ENCODE measurements at regions not wholly inside any gene's neighbourhood (a gene's known extent, or its start where the extent isn't known, plus 50 kb on each side); places are given as distances from the start of the nearest gene placed in this dataset.

GRCh38 chr20:54736421-54736820 lies 261.0 kb downstream of the DOK5 start:
- no peak for DNase-seq
- no peaks in the 10 kb centered on the region for H3K79me2 ChIP-seq (ENCODE audit: insufficient read depth, low read length)
- no peak overlapping the region for H2AK5ac ChIP-seq (ENCODE audit: insufficient read length, low read length)
- H2AFZ ChIP-seq (ENCODE audit: low read length): no peak overlapping the region
- Mint-ChIP-seq H3K36me3 (ENCODE audit: insufficient read depth in 1 of 3, low read depth in 3 of 3) (no peaks in the 10 kb centered on the region), H3K4me1 (peaks cover 0 to 7% of the 10 kb centered on the region in 2 experiments; a peak in 2 of 4 replicates), H3K27me3 (ENCODE audit: low read depth) (no peaks in the 10 kb centered on the region), H3K9me3 (no peaks in the 10 kb centered on the region), H3K27ac (no peak overlapping the region), H3K4me3 (no peak overlapping the region)
- no peaks in the 10 kb centered on the region for H4K20me1 ChIP-seq (ENCODE audit: control insufficient read depth, insufficient read depth, insufficient read length)
- no peaks in the 10 kb centered on the region for H3K23me2 ChIP-seq (ENCODE audit: insufficient read length, low read depth, low read length, poor library complexity, severe bottlenecking)
- H3K9me3 ChIP-seq (ENCODE audit: control insufficient read depth, low read depth, low read length): no peaks in the 10 kb centered on the region
- H3K4ac ChIP-seq (ENCODE audit: low read depth, low read length): no peak overlapping the region
- no peak overlapping the region for H4K8ac ChIP-seq (replicated peaks; ENCODE audit: insufficient read length, low read depth, low read length)
- no peaks in the 10 kb centered on the region; the same call in 1 of the 2 replicates for H3K27me3 ChIP-seq (ENCODE audit: insufficient read depth, low read length)
- no peak overlapping the region for H2BK20ac ChIP-seq (ENCODE audit: low read depth, low read length, poor library complexity, severe bottlenecking)
- no peak overlapping the region for H2BK12ac ChIP-seq (ENCODE audit: insufficient read length, low read depth, low read length)
- no peak overlapping the region for H3K4me2 ChIP-seq (ENCODE audit: insufficient read depth, insufficient read length, low read length)
- H3K18ac ChIP-seq (ENCODE audit: insufficient read length, low read depth, low read length): no peak overlapping the region
- no peaks in the 10 kb centered on the region for H3K79me1 ChIP-seq (ENCODE audit: insufficient read depth, low read depth, low read length, poor library complexity, severe bottlenecking)
- H3K56ac ChIP-seq (ENCODE audit: insufficient read length, low read depth, low read length): no peak overlapping the region
- H3K27ac ChIP-seq (ENCODE audit: insufficient read length, low read depth, low read length): no peak overlapping the region
- WGBS (ENCODE audit: extremely low coverage, insufficient read length, low lambda C conversion rate): no CpG with 5 or more reads among the region's 4 CpGs
- H3K14ac ChIP-seq (ENCODE audit: insufficient read depth, low read length): no peak overlapping the region
- H2BK5ac ChIP-seq (ENCODE audit: insufficient read length, low read length): no peak overlapping the region
- H3K23ac ChIP-seq (ENCODE audit: insufficient read length, low read depth, low read length): no peak overlapping the region
- H3T11ph ChIP-seq (ENCODE audit: low read length): no peak overlapping the region
- H2BK120ac ChIP-seq (ENCODE audit: low read depth, low read length, poor library complexity, severe bottlenecking): no peak overlapping the region
- H2BK15ac ChIP-seq (ENCODE audit: low read depth, low read length): no peak overlapping the region
- peaks cover 3% of the 10 kb centered on the region; the same call in 1 of the 2 replicates for H3K4me1 ChIP-seq (ENCODE audit: insufficient read depth, low read length)
- H4K5ac ChIP-seq (ENCODE audit: insufficient read length, low read depth, low read length): no peak overlapping the region
- no peak overlapping the region for H4K91ac ChIP-seq (ENCODE audit: insufficient read length, low read depth, low read length)
- no peak for TF ChIP-seq CTCF (conservative IDR thresholded peaks at IDR 0.05)
- H3K9ac ChIP-seq (ENCODE audit: extremely low read depth, insufficient read length, low read length): no peak overlapping the region

All from H9 (cell line).